ENCODE measurements at regions not wholly inside any gene's neighbourhood (a gene's known extent, or its start where the extent isn't known, plus 50 kb on each side); places are given as distances from the start of the nearest gene placed in this dataset.

- no peaks in the 10 kb centered on the region for H3K36me3 ChIP-seq
- no peaks in the 10 kb centered on the region for H3K27me3 ChIP-seq
- intact Hi-C loops (cut with DNase I) = no loop called here
- no peak for DNase-seq
- no peak for ATAC-seq
- peaks cover 0 to 4% of the 10 kb centered on the region in 2 donors for H3K9me3 ChIP-seq
- H3K4me3 ChIP-seq = no peak overlapping the region
- TF ChIP-seq CTCF (IDR thresholded peaks at IDR 0.05) = no peak
- H3K27ac ChIP-seq = no peak overlapping the region
- no peaks in the 10 kb centered on the region for H3K4me1 ChIP-seq
Measured at GRCh38 chr6:53446151-53446550, 97.4 kb upstream of the ELOVL5 start.

DNA sequence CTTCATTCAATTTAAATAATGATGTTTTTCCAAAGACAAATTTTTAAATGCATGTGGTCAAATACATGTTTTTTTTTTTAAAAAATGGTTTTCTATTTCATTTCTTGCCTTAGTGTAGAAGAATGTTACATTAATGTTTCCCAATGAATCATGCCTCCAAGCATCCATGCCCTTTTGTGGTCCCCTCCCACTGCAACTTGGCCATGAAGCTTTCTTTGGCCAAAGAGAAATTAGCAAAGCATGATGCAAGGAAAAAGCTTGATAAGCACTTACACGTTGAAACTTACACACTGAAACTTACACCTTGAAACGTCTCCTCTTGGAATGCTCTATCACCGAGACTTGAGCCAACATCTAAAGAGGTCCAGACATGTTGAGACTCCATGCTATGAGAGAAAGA, 93.0 kb upstream of the ELOVL5 start:
- no peak for TF ChIP-seq CTCF (IDR thresholded peaks at IDR 0.05)
- intact Hi-C loops (cut with DNase I) = no loop called here

DNA sequence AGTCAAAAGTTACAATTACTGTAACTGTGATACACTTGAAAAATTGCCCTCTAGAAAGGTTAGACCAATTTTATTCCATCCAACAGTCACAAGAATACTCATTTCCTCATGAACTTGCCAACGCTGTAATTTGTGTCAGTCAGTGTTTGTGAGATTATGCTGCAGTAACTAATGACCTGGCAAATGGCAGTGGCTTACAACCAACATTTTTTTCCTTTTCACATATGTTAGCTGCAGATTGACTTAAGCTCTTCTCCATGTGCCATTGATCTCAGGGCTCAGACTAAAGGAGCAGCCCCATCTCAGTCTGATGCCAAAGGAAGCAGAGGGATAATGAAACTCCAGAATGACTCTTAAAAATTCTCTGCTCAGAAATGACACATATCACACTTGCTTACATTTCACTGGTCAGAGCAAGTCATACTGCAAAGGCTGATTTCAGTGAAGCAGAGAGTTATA, 92.3 kb upstream of the ELOVL5 start:
- TF ChIP-seq CTCF (IDR thresholded peaks at IDR 0.05) = no peak
- Histone ChIP-seq H3K27me3 (no peaks in the 10 kb centered on the region), H3K36me3 (no peaks in the 10 kb centered on the region), H3K9me3 (no peaks in the 10 kb centered on the region), H3K4me1 (peaks cover 3 to 6% of the 10 kb centered on the region in 2 donors), H3K27ac (no peak overlapping the region), H3K4me3 (no peak overlapping the region)
- DNase-seq (no peak), ATAC-seq (no peak)
- intact Hi-C loops (cut with DNase I) = no loop called here

More for the DNA sequence above, 93.0 kb upstream of the ELOVL5 start:
- H3K9me3 ChIP-seq = no peaks in the 10 kb centered on the region
- no peaks in the 10 kb centered on the region for H3K36me3 ChIP-seq
- H3K27me3 ChIP-seq = no peaks in the 10 kb centered on the region
- no peak overlapping the region for H3K4me3 ChIP-seq
- ATAC-seq (no peak), DNase-seq (no peak)
- peaks cover 3 to 6% of the 10 kb centered on the region in 2 donors for H3K4me1 ChIP-seq
- no peak overlapping the region for H3K27ac ChIP-seq

- TF ChIP-seq CTCF (IDR thresholded peaks at IDR 0.05) = no peak
- Histone ChIP-seq H3K27me3 (no peaks in the 10 kb centered on the region), H3K27ac (no peak overlapping the region), H3K4me1 (peaks cover 3 to 6% of the 10 kb centered on the region in 2 donors), H3K9me3 (no peaks in the 10 kb centered on the region), H3K36me3 (no peaks in the 10 kb centered on the region), H3K4me3 (no peak overlapping the region)
- no peak for ATAC-seq
- no peak for DNase-seq
- intact Hi-C loops (cut with DNase I) = no loop called here
Measured at GRCh38 chr6:53440336-53440945, 91.7 kb upstream of the ELOVL5 start.

DNA sequence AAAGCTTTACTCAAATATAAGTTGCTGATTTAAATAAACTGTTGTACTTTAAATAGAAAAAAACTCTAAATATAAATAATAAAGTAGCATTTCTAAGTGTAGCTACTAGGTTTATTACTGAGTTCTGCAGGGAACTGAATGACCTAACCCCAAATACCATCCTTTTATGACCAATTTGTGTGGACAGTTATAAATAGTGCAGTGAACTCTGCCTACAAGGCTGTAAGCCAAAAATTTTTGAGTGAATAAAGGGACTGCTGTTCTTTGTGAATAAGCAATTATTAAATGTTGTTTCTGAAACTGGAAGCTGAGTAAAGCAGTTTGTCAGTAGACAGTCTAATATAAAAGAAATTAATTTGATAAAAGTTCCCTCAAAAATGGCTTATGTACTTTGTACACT, 90.8 kb upstream of the ELOVL5 start:
- DNase-seq = no peak
- no peak for ATAC-seq
- intact Hi-C loops (cut with DNase I) = no loop called here
- Histone ChIP-seq H3K9me3 (no peaks in the 10 kb centered on the region), H3K36me3 (no peaks in the 10 kb centered on the region), H3K4me3 (no peak overlapping the region), H3K27me3 (no peaks in the 10 kb centered on the region), H3K27ac (no peak overlapping the region), H3K4me1 (peaks cover 3 to 6% of the 10 kb centered on the region in 2 donors)
- TF ChIP-seq CTCF (IDR thresholded peaks at IDR 0.05) = no peak
